ENCODE measurements at regions not wholly inside any gene's neighbourhood (a gene's known extent, or its start where the extent isn't known, plus 50 kb on each side); places are given as distances from the start of the nearest gene placed in this dataset.

- TF ChIP-seq CTCF (IDR thresholded peaks at IDR 0.05; ENCODE audit: low read depth, low read length) (no peak), EZH2phosphoT487 (IDR thresholded peaks at IDR 0.05; ENCODE audit: low read depth) (no peak)
Measured at GRCh38 chr4:155512817-155513216, 136.1 kb upstream of the MAP9 start.
